ENCODE measurements at regions not wholly inside any gene's neighbourhood (a gene's known extent, or its start where the extent isn't known, plus 50 kb on each side); places are given as distances from the start of the nearest gene placed in this dataset.
A peak's percentile ranks its signal among the peaks of the same experiment; 100 is the strongest.

DNA sequence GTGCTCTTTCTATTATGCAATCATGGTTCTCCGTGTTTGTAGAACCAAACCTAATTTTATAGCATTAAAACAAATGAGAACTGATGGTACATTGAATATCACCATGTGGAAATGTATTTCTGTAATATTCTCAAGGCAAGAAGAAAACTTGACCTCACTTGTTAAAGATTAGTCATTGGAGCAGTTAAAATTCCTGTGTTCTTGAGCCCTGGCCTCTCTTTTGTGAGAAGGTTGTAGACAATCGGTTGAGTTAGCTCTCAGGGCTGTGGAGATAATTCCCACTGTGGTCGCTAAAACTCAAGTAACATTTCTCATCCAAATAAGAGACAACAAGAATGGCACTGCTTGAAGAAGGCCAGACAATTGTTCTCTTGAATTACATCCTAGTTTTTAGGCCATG is 216.0 kb upstream of the KLF4 start:
- H3K4me3 ChIP-seq, result no peak overlapping the region
- H3K4me1 ChIP-seq, result peaks cover 0 to 12% (median 0%) of the 10 kb centered on the region in 4 donors
- H3K9me3 ChIP-seq, result peaks cover 0 to 3% (median 0%) of the 10 kb centered on the region in 4 donors
- H3K36me3 ChIP-seq, result no peaks in the 10 kb centered on the region
- TF ChIP-seq, protein P1, sequence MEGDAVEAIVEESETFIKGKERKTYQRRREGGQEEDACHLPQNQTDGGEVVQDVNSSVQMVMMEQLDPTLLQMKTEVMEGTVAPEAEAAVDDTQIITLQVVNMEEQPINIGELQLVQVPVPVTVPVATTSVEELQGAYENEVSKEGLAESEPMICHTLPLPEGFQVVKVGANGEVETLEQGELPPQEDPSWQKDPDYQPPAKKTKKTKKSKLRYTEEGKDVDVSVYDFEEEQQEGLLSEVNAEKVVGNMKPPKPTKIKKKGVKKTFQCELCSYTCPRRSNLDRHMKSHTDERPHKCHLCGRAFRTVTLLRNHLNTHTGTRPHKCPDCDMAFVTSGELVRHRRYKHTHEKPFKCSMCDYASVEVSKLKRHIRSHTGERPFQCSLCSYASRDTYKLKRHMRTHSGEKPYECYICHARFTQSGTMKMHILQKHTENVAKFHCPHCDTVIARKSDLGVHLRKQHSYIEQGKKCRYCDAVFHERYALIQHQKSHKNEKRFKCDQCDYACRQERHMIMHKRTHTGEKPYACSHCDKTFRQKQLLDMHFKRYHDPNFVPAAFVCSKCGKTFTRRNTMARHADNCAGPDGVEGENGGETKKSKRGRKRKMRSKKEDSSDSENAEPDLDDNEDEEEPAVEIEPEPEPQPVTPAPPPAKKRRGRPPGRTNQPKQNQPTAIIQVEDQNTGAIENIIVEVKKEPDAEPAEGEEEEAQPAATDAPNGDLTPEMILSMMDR (IDR thresholded peaks at IDR 0.05), result no peak
- no peak for TF ChIP-seq POLR2A (IDR thresholded peaks at IDR 0.05; ENCODE audit: low read depth)
- TF ChIP-seq POLR2AphosphoS5 (IDR thresholded peaks at IDR 0.05), result no peak
- no peak for TF ChIP-seq EP300 (IDR thresholded peaks at IDR 0.05)
- no peak for DNase-seq (ENCODE audit: extremely low spot score)
- no peak overlapping the region for H3K27ac ChIP-seq (replicated peaks in 1 of 4)
- no peaks in the 10 kb centered on the region for H3K27me3 ChIP-seq
- intact Hi-C loops (cut with DNase I), result no loop called here
- 92% methylated on average over 3 of the region's 3 CpGs for WGBS

DNA sequence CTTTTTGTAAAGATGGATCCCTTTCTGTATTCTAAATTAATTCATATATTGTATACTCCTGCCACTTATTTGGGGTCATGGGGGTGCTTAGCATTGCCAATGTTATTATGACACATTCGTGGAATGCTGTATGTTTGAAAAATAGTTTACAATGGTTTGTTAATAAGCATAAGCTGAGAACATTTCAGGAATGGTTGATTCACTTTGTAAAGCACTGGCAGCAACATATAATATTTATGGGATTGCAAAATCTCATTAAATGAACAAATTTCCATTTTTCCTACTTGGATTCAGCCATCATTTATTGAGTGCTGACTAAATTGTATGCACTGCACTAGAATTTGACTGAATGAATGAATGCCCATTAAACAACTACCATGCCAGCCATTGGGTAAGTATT is 215.2 kb upstream of the KLF4 start:
- intact Hi-C loops (cut with DNase I), result no loop called here

DNA sequence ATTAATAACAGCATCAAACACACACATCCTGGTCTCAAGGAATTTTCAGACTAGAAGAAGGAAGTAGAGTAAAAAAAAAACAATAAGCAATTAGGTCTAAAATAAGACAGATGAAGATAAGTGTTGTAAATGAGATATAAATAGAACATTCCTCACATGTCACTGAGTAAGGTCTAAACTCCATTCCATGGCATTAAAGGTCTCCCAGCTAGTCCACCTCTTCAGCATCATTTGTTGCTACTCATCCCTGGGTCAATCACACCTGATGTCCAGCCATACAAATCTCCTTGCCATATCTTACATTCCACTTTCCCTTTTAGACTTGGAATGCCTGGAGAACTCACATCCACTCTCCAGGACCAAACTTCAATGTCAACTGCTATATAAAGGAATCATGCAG is 214.1 kb upstream of the KLF4 start:
- H3K27me3 ChIP-seq, result no peaks in the 10 kb centered on the region
- no peak for DNase-seq (ENCODE audit: extremely low spot score)
- peaks cover 0 to 3% (median 0%) of the 10 kb centered on the region in 4 donors for H3K9me3 ChIP-seq
- H3K4me3 ChIP-seq, result no peak overlapping the region
- H3K27ac ChIP-seq (replicated peaks in 1 of 4), result no peak overlapping the region
- TF ChIP-seq POLR2AphosphoS5 (IDR thresholded peaks at IDR 0.05) (no peak), POLR2A (IDR thresholded peaks at IDR 0.05; ENCODE audit: low read depth) (no peak), EP300 (IDR thresholded peaks at IDR 0.05) (no peak)
- TF ChIP-seq, protein P1 (IDR thresholded peaks at IDR 0.05), result no peak
- H3K4me1 ChIP-seq, result peaks cover 0 to 12% (median 0%) of the 10 kb centered on the region in 4 donors
- intact Hi-C loops (cut with DNase I), result no loop called here
- no peaks in the 10 kb centered on the region for H3K36me3 ChIP-seq

More for the DNA sequence above, 215.2 kb upstream of the KLF4 start:
- Histone ChIP-seq H3K4me1 (peaks cover 0 to 12% (median 0%) of the 10 kb centered on the region in 4 donors), H3K27ac (replicated peaks in 1 of 4) (no peak overlapping the region), H3K27me3 (no peaks in the 10 kb centered on the region), H3K4me3 (no peak overlapping the region), H3K36me3 (no peaks in the 10 kb centered on the region), H3K9me3 (peaks cover 0 to 3% (median 0%) of the 10 kb centered on the region in 4 donors)
- WGBS, result 86% methylated on average over 1 of the region's 1 CpG
- no peak for DNase-seq (ENCODE audit: extremely low spot score)
- TF ChIP-seq EP300 (IDR thresholded peaks at IDR 0.05), result no peak
- TF ChIP-seq, protein P1 (IDR thresholded peaks at IDR 0.05), result no peak
- no peak for TF ChIP-seq POLR2AphosphoS5 (IDR thresholded peaks at IDR 0.05)
- no peak for TF ChIP-seq POLR2A (IDR thresholded peaks at IDR 0.05; ENCODE audit: low read depth)

DNA sequence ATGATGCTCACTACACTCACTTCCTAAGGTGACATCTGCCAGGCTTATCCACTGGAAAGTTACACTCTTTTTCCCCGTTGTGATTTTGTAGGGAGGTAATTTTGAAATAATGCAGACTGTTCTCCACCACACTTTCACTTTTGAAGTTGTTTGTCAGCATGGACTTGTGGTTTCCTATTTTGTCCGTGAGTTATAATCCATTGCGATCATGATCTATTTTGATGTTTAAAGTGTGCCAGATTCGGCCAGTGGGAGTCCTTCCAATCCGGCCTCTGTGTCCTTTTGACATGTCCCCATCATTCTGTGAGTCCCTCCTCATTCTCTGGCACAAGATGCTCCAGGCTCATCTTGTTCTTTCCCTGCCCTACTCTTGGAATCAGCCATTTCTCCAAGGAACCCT is 211.3 kb upstream of the KLF4 start:
- TF ChIP-seq POLR2AphosphoS5 (IDR thresholded peaks at IDR 0.05) (no peak), EP300 (IDR thresholded peaks at IDR 0.05) (no peak), POLR2A (IDR thresholded peaks at IDR 0.05; ENCODE audit: low read depth) (no peak)
- TF ChIP-seq, protein P1 (IDR thresholded peaks at IDR 0.05), result no peak
- peak overlapping the region in 1 of 4 donors; percentile 16 for H3K4me3 ChIP-seq

DNA sequence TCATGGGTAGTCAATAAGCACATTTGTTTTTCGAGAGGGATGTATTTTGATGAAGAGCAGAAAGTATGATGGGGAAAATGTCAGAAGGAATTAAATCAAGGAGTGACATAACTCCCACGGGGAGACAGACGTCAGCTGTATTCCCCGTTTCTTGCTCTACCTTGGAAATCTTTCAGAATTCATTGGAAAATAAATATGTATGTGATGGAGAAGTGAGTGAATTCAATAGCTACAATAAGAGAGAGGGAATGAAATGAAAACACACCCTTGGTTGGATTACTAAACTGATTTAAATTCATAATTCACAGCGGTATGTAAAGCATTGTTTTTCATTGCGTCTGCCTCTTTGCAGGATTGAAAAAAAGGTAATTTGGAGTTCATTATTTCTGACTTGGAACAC is 209.7 kb upstream of the KLF4 start:
- intact Hi-C loops (cut with DNase I), result no loop called here
- 78% methylated on average over 6 of the region's 6 CpGs for WGBS

More for the DNA sequence above, 211.3 kb upstream of the KLF4 start:
- no peak overlapping the region for H3K27ac ChIP-seq (replicated peaks in 1 of 4)
- H3K4me1 ChIP-seq, result peaks cover 0 to 12% (median 0%) of the 10 kb centered on the region in 4 donors
- H3K9me3 ChIP-seq, result peaks cover 0 to 3% (median 0%) of the 10 kb centered on the region in 4 donors
- 55% methylated on average over 5 of the region's 5 CpGs for WGBS
- intact Hi-C loops (cut with DNase I), result no loop called here
- H3K27me3 ChIP-seq, result no peaks in the 10 kb centered on the region
- H3K36me3 ChIP-seq, result no peaks in the 10 kb centered on the region
- DNase-seq (ENCODE audit: extremely low spot score), result no peak

More for the DNA sequence above, 209.7 kb upstream of the KLF4 start:
- no peak overlapping the region for H3K27ac ChIP-seq (replicated peaks in 1 of 4)
- no peaks in the 10 kb centered on the region for H3K36me3 ChIP-seq
- TF ChIP-seq POLR2A (IDR thresholded peaks at IDR 0.05; ENCODE audit: low read depth), result no peak
- TF ChIP-seq EP300 (IDR thresholded peaks at IDR 0.05), result no peak
- TF ChIP-seq POLR2AphosphoS5 (IDR thresholded peaks at IDR 0.05), result no peak
- TF ChIP-seq, protein P1 (IDR thresholded peaks at IDR 0.05), result no peak
- H3K4me1 ChIP-seq, result peaks cover 0 to 12% (median 0%) of the 10 kb centered on the region in 4 donors
- peaks cover 0 to 3% (median 0%) of the 10 kb centered on the region in 4 donors for H3K9me3 ChIP-seq
- DNase-seq (ENCODE audit: extremely low spot score), result no peak
- H3K27me3 ChIP-seq, result no peaks in the 10 kb centered on the region
- H3K4me3 ChIP-seq, result no peak overlapping the region
